HG03565 (cell line): ENCODE measurements at regions not wholly inside any gene's neighbourhood (a gene's known extent, or its start where the extent isn't known, plus 50 kb on each side); places are given as distances from the start of the nearest gene placed in this dataset.
"Not testable (repeated sequence)": the region's sequence is repeated elsewhere in the genome, so short reads cannot be mapped to it uniquely, and the experiment has no call there.

Experiments
- ATAC-seq: cut with Tn5 transposase; IDR thresholded peaks from one replicate; pipeline ENCODE4 v1.9.1; 2021; ENCODE audit warnings: mild to moderate bottlenecking, moderate library complexity; ENCODE audit not compliant: unreplicated experiment

- ATAC-seq = not testable (repeated sequence)
Measured at GRCh38 chr15:20204177-20204866, 337.3 kb downstream of the GOLGA6L6 start.

- not testable (repeated sequence) for ATAC-seq
Measured at GRCh38 chr15:20203649-20204150, 337.9 kb downstream of the GOLGA6L6 start.

- not testable (repeated sequence) for ATAC-seq
Measured at GRCh38 chr15:20194591-20195198, 346.9 kb downstream of the GOLGA6L6 start.

- peak; percentile 74 for ATAC-seq
Measured at GRCh38 chr15:20192982-20193929, 348.3 kb downstream of the GOLGA6L6 start.

GRCh38 chr15:20191508-20192125, 350.0 kb downstream of the GOLGA6L6 start:
- not testable (repeated sequence) for ATAC-seq

GRCh38 chr15:20188611-20189010, 353.0 kb downstream of the GOLGA6L6 start:
- not testable (repeated sequence) for ATAC-seq

- not testable (repeated sequence) for ATAC-seq
Measured at GRCh38 chr15:20187370-20188355, 353.9 kb downstream of the GOLGA6L6 start.

GRCh38 chr15:20184879-20185278, 356.7 kb downstream of the GOLGA6L6 start:
- ATAC-seq = not testable (repeated sequence)

- ATAC-seq = not testable (repeated sequence)
Measured at GRCh38 chr15:20168221-20168620, 373.4 kb downstream of the GOLGA6L6 start.

- not testable (repeated sequence) for ATAC-seq
Measured at GRCh38 chr15:20153528-20153927, 388.1 kb downstream of the GOLGA6L6 start.

- ATAC-seq = not testable (repeated sequence)
Measured at GRCh38 chr15:20148679-20149078, 392.9 kb downstream of the GOLGA6L6 start.

- not testable (repeated sequence) for ATAC-seq
Measured at GRCh38 chr15:20148008-20148407, 393.6 kb downstream of the GOLGA6L6 start.

- not testable (repeated sequence) for ATAC-seq
Measured at GRCh38 chr15:20144333-20145036, 397.1 kb downstream of the GOLGA6L6 start.

- ATAC-seq = not testable (repeated sequence)
Measured at GRCh38 chr15:20142906-20143305, 398.7 kb downstream of the GOLGA6L6 start.

- not testable (repeated sequence) for ATAC-seq
Measured at GRCh38 chr15:20142410-20142809, 399.2 kb downstream of the GOLGA6L6 start.

- not testable (repeated sequence) for ATAC-seq
Measured at GRCh38 chr15:20124668-20125067, 416.9 kb downstream of the GOLGA6L6 start.

- no peak for ATAC-seq
Measured at GRCh38 chr15:20106026-20106425, 435.6 kb downstream of the GOLGA6L6 start.
